Lung (tissue), 11 donors: ENCODE measurements at regions not wholly inside any gene's neighbourhood (a gene's known extent, or its start where the extent isn't known, plus 50 kb on each side); places are given as distances from the start of the nearest gene placed in this dataset.

Experiments
- ATAC-seq: fragments of 200-7000 bp; cut with Tn5 transposase; one replicate; pipeline ENCODE4 v1.9.1; 2020; ENCODE audit warnings: moderate number of reproducible peaks; ENCODE audit not compliant: insufficient read depth, low FRiP score
- DNase-seq, 3 donors: peaks; one replicate each; pipeline ENCODE4 v3.0.0-alpha.2; 2013 to 2017
- H3K27ac ChIP-seq, 2 donors: one replicate each; pipeline ENCODE4 v1.5.1; 2013; ENCODE audit warnings: mild to moderate bottlenecking in 2 of 2, moderate library complexity in 2 of 2, control low read depth in 1 of 2, inconsistent platforms in 1 of 2, low read depth in 1 of 2, low read length in 1 of 2
- H3K27me3 ChIP-seq, 3 donors: one replicate each; pipeline ENCODE4 v1.5.1; 2013; ENCODE audit warnings: low read length in 2 of 3; ENCODE audit not compliant: control insufficient read depth in 3 of 3, insufficient read depth in 3 of 3
- H3K36me3 ChIP-seq, 4 donors: one replicate each; pipeline ENCODE4 v1.5.1; 2013; ENCODE audit warnings: low read length in 4 of 4, mild to moderate bottlenecking in 1 of 4, moderate library complexity in 1 of 4; ENCODE audit not compliant: control insufficient read depth in 4 of 4, insufficient read depth in 4 of 4
- H3K4me1 ChIP-seq, 5 donors: one replicate each; pipeline ENCODE4 v1.5.1; 2013; ENCODE audit warnings: low read length in 5 of 5, mild to moderate bottlenecking in 2 of 5, moderate library complexity in 1 of 5; ENCODE audit not compliant: control insufficient read depth in 5 of 5, insufficient read depth in 5 of 5
- H3K4me3 ChIP-seq: one replicate; pipeline ENCODE4 v1.5.1; 2013; ENCODE audit warnings: mild to moderate bottlenecking, control low read depth, moderate library complexity
- H3K9ac ChIP-seq, 2 donors: one replicate each; pipeline ENCODE4 v1.5.1; 2013; ENCODE audit warnings: low read length in 2 of 2, control low read depth in 1 of 2; ENCODE audit not compliant: insufficient read depth in 1 of 2
- H3K9me3 ChIP-seq, 4 donors: one replicate each; pipeline ENCODE4 v1.5.1; 2013; ENCODE audit warnings: low read length in 3 of 4, mild to moderate bottlenecking in 1 of 4, moderate library complexity in 1 of 4; ENCODE audit not compliant: control insufficient read depth in 4 of 4, insufficient read depth in 3 of 4
- WGBS, 2 donors: extraction: QIAGEN DNeasy Blood & Tissue Kit; methylation state at CpG; one replicate each; pipeline ENCODE4 v1.1.7; 2013; 5-methylcytosine and 5-hydroxymethylcytosine counted together
- TF ChIP-seq, protein P1 (sequence below): IDR thresholded peaks from 2 replicates; pipeline ENCODE4 v1.5.1; 2012; ENCODE audit warnings: mild to moderate bottlenecking; ENCODE audit errors: control extremely low read depth, extremely low read depth
- donor health status: control.
- donor health status: control.
- donor health status: Bipolar disorder and iron deficiency.
- donor health status: healthy.
- donor health status: DM: yes; HTN: yes; CAD: no.

DNA sequence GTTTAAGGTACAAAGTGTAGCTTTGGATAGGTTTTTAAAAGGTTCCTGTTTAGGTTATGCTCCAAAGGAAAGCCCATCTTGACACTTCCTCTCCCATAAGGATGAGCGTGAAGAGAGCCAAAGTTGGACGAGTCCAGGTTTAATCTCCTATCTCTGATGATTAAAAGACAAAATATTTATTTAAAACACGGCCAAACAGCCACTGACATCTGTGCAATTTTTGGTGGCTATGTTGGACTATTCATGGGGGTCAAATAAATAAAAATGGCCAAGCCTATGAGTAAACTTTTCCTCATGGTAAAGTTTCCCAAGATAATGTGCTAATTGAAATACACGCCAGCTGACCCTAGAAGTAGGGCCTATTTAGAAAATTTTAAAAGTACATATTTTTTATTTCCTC is 69.0 kb upstream of the DOCK9 start:
- TF ChIP-seq, protein P1, sequence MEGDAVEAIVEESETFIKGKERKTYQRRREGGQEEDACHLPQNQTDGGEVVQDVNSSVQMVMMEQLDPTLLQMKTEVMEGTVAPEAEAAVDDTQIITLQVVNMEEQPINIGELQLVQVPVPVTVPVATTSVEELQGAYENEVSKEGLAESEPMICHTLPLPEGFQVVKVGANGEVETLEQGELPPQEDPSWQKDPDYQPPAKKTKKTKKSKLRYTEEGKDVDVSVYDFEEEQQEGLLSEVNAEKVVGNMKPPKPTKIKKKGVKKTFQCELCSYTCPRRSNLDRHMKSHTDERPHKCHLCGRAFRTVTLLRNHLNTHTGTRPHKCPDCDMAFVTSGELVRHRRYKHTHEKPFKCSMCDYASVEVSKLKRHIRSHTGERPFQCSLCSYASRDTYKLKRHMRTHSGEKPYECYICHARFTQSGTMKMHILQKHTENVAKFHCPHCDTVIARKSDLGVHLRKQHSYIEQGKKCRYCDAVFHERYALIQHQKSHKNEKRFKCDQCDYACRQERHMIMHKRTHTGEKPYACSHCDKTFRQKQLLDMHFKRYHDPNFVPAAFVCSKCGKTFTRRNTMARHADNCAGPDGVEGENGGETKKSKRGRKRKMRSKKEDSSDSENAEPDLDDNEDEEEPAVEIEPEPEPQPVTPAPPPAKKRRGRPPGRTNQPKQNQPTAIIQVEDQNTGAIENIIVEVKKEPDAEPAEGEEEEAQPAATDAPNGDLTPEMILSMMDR: no peak
- peak overlapping the region in 1 of 2 donors; percentile 53 for H3K27ac ChIP-seq
- H3K4me3 ChIP-seq: no peak overlapping the region
- peak in 1 of 3 donors; percentile 23 for DNase-seq
- H3K36me3 ChIP-seq: no peaks in the 10 kb centered on the region
- 15 to 43% methylated on average over 4 of the region's 4 CpGs for WGBS, 2 donors
- H3K4me1 ChIP-seq: peaks cover 0 to 22% (median 7%) of the 10 kb centered on the region in 5 donors
- ATAC-seq: no peak
- H3K9ac ChIP-seq: no peak overlapping the region
- H3K9me3 ChIP-seq: no peaks in the 10 kb centered on the region
- no peaks in the 10 kb centered on the region for H3K27me3 ChIP-seq

- Histone ChIP-seq H3K36me3 (no peaks in the 10 kb centered on the region), H3K4me1 (peaks cover 0 to 22% (median 9%) of the 10 kb centered on the region in 5 donors), H3K27ac (peak overlapping the region in 1 of 2 donors; percentile 24), H3K9me3 (no peaks in the 10 kb centered on the region), H3K9ac (no peak overlapping the region), H3K27me3 (no peaks in the 10 kb centered on the region), H3K4me3 (no peak overlapping the region)
- DNase-seq (no peak), ATAC-seq (no peak)
- TF ChIP-seq, protein P1: no peak
- 72 to 88% methylated on average over 7 of the region's 7 CpGs for WGBS, 2 donors
These were observed 73.2 kb upstream of the DOCK9 start for GRCh38 chr13:99050983-99051488.

DNA sequence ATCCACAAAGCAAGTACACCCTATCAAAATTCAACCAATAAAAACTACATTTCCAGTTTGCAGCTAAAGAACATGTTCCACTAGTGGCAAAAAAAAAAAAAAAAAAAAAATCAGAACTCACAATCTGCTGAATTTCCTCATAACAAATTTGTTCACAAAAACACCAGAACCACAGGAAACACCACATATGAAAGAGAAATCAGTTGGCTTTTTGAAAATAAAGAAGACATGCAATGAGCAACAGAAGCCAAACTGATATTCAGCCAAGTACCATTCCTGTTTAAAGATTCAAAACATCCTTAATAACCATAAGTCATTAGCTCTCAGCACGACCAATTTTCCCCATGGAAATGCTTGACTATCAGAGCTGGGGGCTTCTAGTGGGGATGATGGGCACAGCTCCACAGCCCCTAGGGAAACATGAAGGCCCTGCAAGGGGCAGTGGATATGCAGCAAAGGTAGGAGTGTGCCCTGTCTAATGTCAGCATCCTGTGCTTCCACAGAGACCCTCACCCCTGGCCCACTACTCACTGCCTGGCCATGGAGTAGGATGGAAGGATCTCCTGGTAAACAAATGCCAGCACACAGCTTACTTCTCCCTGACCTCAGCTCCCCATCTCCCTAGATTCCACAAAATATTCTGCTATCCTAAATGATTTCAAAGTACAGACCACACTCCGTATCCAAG is 74.0 kb upstream of the DOCK9 start:
- H3K9me3 ChIP-seq: no peaks in the 10 kb centered on the region
- TF ChIP-seq, protein P1: no peak
- DNase-seq (peak in 1 of 3 donors; percentile 23), ATAC-seq (no peak)
- H3K27me3 ChIP-seq: no peaks in the 10 kb centered on the region
- H3K36me3 ChIP-seq: no peaks in the 10 kb centered on the region
- peak overlapping the region in 1 of 2 donors; percentile 6 for H3K27ac ChIP-seq
- 64 to 78% methylated on average over 2 of the region's 2 CpGs for WGBS, 2 donors
- H3K4me1 ChIP-seq: peaks cover 0 to 14% (median 7%) of the 10 kb centered on the region in 5 donors
- H3K4me3 ChIP-seq: no peak overlapping the region
- H3K9ac ChIP-seq: no peak overlapping the region
